GM21447 (cell line): ENCODE measurements at regions not wholly inside any gene's neighbourhood (a gene's known extent, or its start where the extent isn't known, plus 50 kb on each side); places are given as distances from the start of the nearest gene placed in this dataset.
"Not testable (repeated sequence)": the region's sequence is repeated elsewhere in the genome, so short reads cannot be mapped to it uniquely, and the experiment has no call there.

Source experiments
- ATAC-seq: cut with Tn5 transposase; IDR thresholded peaks from one replicate; pipeline ENCODE4 v1.9.1; 2021; ENCODE audit not compliant: unreplicated experiment

- ATAC-seq: no peak
Measured at GRCh38 chr7:153072806-153073205, 313.3 kb downstream of the ACTR3B start.

- not testable (repeated sequence) for ATAC-seq
Measured at GRCh38 chr7:153076289-153076688, 316.7 kb downstream of the ACTR3B start.

- ATAC-seq: no peak
Measured at GRCh38 chr7:153081496-153081895, 321.9 kb downstream of the ACTR3B start.

GRCh38 chr7:153084278-153084677 is 324.7 kb downstream of the ACTR3B start:
- ATAC-seq: no peak

- ATAC-seq: no peak
Measured at GRCh38 chr7:153087498-153087897, 327.9 kb downstream of the ACTR3B start.

GRCh38 chr7:153088601-153089000 is 329.0 kb downstream of the ACTR3B start:
- ATAC-seq: no peak

- ATAC-seq: no peak
Measured at GRCh38 chr7:153090209-153090608, 330.7 kb downstream of the ACTR3B start.

- ATAC-seq: no peak
Measured at GRCh38 chr7:153090764-153091163, 331.2 kb downstream of the ACTR3B start.

- no peak for ATAC-seq
Measured at GRCh38 chr7:153091477-153091876, 331.9 kb downstream of the ACTR3B start.

GRCh38 chr7:153097511-153098201 is 338.1 kb downstream of the ACTR3B start:
- no peak for ATAC-seq

- ATAC-seq: no peak
Measured at GRCh38 chr7:153099235-153099634, 339.7 kb downstream of the ACTR3B start.

GRCh38 chr7:153100691-153101237 is 341.2 kb downstream of the ACTR3B start:
- ATAC-seq: no peak

- ATAC-seq: no peak
Measured at GRCh38 chr7:153103202-153103601, 343.6 kb downstream of the ACTR3B start.

- ATAC-seq: no peak
Measured at GRCh38 chr7:153107826-153108225, 348.3 kb downstream of the ACTR3B start.

GRCh38 chr7:153109566-153109965 is 350.0 kb downstream of the ACTR3B start:
- ATAC-seq: no peak

- ATAC-seq: no peak
Measured at GRCh38 chr7:153110606-153111005, 351.1 kb downstream of the ACTR3B start.

GRCh38 chr7:153122255-153122654 is 362.7 kb downstream of the ACTR3B start:
- ATAC-seq: not testable (repeated sequence)

- ATAC-seq: no peak
Measured at GRCh38 chr7:153130052-153130451, 370.5 kb downstream of the ACTR3B start.

GRCh38 chr7:153151766-153152165 is 392.2 kb downstream of the ACTR3B start:
- no peak for ATAC-seq

GRCh38 chr7:153152801-153153422 is 393.4 kb downstream of the ACTR3B start:
- ATAC-seq: no peak

GRCh38 chr7:153158149-153158548 is 398.6 kb downstream of the ACTR3B start:
- no peak for ATAC-seq

- no peak for ATAC-seq
Measured at GRCh38 chr7:153170287-153170686, 410.7 kb downstream of the ACTR3B start.
